Peyer's patch (tissue), 4 donors: ENCODE measurements at regions not wholly inside any gene's neighbourhood (a gene's known extent, or its start where the extent isn't known, plus 50 kb on each side); places are given as distances from the start of the nearest gene placed in this dataset.

Experiments
- DNase-seq, 3 donors: peaks; one replicate each; pipeline ENCODE4 v3.0.0-alpha.2; 2017 to 2019
- H3K27ac ChIP-seq, 4 donors: fragments of 200-600 bp; sonication (generic); one replicate each; pipeline ENCODE4 v1.5.1; 2016 to 2019
- H3K27me3 ChIP-seq, 2 donors: fragments of 200-600 bp; sonication (generic); one replicate each; pipeline ENCODE4 v1.5.1; 2019
- H3K36me3 ChIP-seq, 3 donors: fragments of 200-600 bp; sonication (generic); one replicate each; pipeline ENCODE4 v1.5.1; 2016 to 2019
- H3K4me1 ChIP-seq, 4 donors: fragments of 200-600 bp; sonication (generic); one replicate each; pipeline ENCODE4 v1.5.1; 2016 to 2019
- H3K4me3 ChIP-seq, 4 donors: fragments of 200-600 bp; sonication (generic); 1 replicate in 3 of 4; 2 replicates in 1 of 4; pipeline ENCODE4 v1.5.1; 2016 to 2019; ENCODE audit warnings: mild to moderate bottlenecking in 1 of 4
- H3K9me3 ChIP-seq, 4 donors: fragments of 200-600 bp; sonication (generic); one replicate each; pipeline ENCODE4 v1.5.1; 2016 to 2019; ENCODE audit warnings: mild to moderate bottlenecking in 1 of 4
- POLR2A ChIP-seq, 2 donors: fragments of 450-650 bp; IDR thresholded peaks; one replicate each; pipeline ENCODE4 v1.5.1; 2017; ENCODE audit warnings: antibody characterized with exemption in 2 of 2, mild to moderate bottlenecking in 2 of 2, moderate library complexity in 2 of 2
- TF ChIP-seq, protein P1 (sequence below), 6 experiments: fragments of 450-650 bp in 4 of 6; fragments of 200-600 bp in 2 of 6; sonication (generic) in 1 of 6; IDR thresholded peaks; one replicate each; pipeline ENCODE4 v1.5.1; 2017 to 2019; ENCODE audit warnings: antibody characterized with exemption in 6 of 6, mild to moderate bottlenecking in 3 of 6, moderate library complexity in 1 of 6

DNA sequence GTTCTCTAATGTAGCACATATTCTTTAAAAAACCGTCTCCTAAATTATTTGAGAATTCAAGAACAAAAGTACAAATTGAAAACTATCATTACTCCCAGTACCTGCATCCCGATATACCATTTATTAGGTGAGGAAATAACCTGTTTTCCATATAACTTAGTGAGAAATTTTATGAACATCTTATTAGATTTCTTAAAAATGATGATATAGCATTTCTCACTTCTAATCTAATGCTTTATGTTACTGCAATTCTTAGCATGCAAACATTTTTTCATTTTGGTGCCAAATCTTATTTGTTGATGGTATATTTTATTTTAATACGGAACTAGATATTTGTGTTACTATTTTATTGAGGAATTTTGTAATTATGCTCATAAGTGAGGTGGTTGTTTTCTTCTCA lies 1321.3 kb upstream of the SLC10A2 start:
- H3K4me1 ChIP-seq = no peaks in the 10 kb centered on the region
- H3K36me3 ChIP-seq = no peaks in the 10 kb centered on the region
- no peaks in the 10 kb centered on the region for H3K27me3 ChIP-seq
- no peak overlapping the region for H3K4me3 ChIP-seq
- TF ChIP-seq, protein P1, sequence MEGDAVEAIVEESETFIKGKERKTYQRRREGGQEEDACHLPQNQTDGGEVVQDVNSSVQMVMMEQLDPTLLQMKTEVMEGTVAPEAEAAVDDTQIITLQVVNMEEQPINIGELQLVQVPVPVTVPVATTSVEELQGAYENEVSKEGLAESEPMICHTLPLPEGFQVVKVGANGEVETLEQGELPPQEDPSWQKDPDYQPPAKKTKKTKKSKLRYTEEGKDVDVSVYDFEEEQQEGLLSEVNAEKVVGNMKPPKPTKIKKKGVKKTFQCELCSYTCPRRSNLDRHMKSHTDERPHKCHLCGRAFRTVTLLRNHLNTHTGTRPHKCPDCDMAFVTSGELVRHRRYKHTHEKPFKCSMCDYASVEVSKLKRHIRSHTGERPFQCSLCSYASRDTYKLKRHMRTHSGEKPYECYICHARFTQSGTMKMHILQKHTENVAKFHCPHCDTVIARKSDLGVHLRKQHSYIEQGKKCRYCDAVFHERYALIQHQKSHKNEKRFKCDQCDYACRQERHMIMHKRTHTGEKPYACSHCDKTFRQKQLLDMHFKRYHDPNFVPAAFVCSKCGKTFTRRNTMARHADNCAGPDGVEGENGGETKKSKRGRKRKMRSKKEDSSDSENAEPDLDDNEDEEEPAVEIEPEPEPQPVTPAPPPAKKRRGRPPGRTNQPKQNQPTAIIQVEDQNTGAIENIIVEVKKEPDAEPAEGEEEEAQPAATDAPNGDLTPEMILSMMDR (IDR thresholded peaks at IDR 0.05) = no peak
- TF ChIP-seq POLR2A (IDR thresholded peaks at IDR 0.05) = no peak
- H3K27ac ChIP-seq = no peak overlapping the region
- H3K9me3 ChIP-seq = no peaks in the 10 kb centered on the region
- no peak for DNase-seq

DNA sequence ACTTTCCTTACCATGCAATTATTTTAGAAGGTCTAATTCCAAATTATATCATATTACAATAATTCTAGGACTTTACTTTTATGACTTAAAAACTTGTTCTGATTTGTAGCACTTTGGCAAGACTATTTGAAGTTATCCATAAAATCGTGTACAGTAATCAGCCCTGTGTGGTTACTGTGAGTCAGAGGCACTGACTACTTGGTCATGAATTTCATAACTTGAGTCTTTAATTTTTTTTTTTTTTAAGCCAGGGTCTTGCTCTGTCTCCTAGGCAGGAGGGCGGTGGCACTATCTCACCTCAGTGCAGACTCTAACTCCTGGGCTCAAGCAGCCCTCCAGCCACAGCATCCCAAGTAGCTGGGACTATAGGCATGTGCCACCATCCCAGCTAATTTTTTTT lies 1319.2 kb upstream of the SLC10A2 start:
- TF ChIP-seq POLR2A (IDR thresholded peaks at IDR 0.05) = no peak
- TF ChIP-seq, protein P1 (IDR thresholded peaks at IDR 0.05) = no peak
- Histone ChIP-seq H3K27me3 (no peaks in the 10 kb centered on the region), H3K4me3 (no peak overlapping the region), H3K4me1 (no peaks in the 10 kb centered on the region), H3K9me3 (no peaks in the 10 kb centered on the region), H3K27ac (no peak overlapping the region), H3K36me3 (no peaks in the 10 kb centered on the region)
- no peak for DNase-seq

DNA sequence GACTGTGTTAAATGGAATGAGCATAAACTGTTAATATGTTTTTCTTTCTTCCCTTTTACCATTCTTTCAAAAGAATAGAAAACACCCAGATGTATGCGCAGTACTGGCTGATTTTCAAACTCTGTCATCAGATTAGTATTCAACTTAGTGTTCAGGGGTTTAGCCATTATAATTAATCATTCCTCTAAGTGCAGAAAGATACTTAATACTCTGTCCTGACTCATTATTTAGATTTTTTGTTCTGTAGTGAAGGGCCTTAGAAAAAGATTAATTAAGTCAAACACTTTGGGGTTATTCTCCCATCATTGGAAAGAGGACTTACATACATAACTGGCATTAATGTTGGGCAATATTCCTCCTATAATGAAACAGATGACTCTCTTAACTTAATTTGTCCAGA lies 1316.7 kb upstream of the SLC10A2 start:
- H3K27me3 ChIP-seq = no peaks in the 10 kb centered on the region
- no peaks in the 10 kb centered on the region for H3K36me3 ChIP-seq
- H3K27ac ChIP-seq = no peak overlapping the region
- no peaks in the 10 kb centered on the region for H3K9me3 ChIP-seq
- no peak for DNase-seq
- no peaks in the 10 kb centered on the region for H3K4me1 ChIP-seq
- TF ChIP-seq, protein P1 (IDR thresholded peaks at IDR 0.05) = no peak
- no peak for TF ChIP-seq POLR2A (IDR thresholded peaks at IDR 0.05)
- H3K4me3 ChIP-seq = no peak overlapping the region

DNA sequence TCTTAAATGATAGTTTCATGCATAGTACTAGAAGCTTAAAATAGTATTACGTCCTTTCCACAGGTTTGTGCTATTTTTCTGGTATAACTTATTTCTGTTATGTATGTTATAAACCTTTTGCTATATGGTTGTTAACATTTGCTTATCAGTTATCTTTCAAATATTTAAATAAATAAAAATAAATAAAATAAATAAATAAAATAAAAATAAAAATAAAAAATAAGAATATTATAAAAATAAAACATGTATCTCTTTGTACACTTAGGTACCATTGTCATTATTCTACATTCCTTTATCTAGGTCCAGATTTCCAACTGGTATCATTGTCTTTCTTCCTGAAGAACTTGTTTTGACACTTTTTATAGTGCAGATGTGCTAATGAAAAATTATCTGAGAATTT lies 1310.4 kb upstream of the SLC10A2 start:
- no peaks in the 10 kb centered on the region for H3K36me3 ChIP-seq
- no peaks in the 10 kb centered on the region for H3K9me3 ChIP-seq
- no peak for DNase-seq
- TF ChIP-seq, protein P1 (IDR thresholded peaks at IDR 0.05) = no peak
- TF ChIP-seq POLR2A (IDR thresholded peaks at IDR 0.05) = no peak
- no peaks in the 10 kb centered on the region for H3K27me3 ChIP-seq
- no peak overlapping the region for H3K27ac ChIP-seq
- no peak overlapping the region for H3K4me3 ChIP-seq
- H3K4me1 ChIP-seq = no peaks in the 10 kb centered on the region

DNA sequence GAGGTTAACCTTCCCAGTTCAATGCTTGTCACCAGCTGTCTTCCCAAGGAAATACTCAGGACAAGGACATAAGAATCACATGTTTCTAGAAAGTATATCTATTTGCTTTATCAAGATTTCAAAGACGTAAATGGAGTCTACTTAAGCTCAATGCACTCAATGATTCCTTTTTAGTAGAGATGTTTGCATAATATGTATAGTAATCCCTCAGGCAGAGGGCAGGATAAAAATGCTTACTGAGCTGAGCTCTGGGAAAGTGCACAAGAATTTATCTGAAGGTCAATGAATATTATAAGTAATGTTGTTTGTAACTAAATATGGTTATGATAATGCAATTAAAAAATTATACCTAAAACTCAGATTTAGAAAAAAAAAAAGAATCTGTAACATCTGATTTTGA lies 1309.4 kb upstream of the SLC10A2 start:
- TF ChIP-seq POLR2A (IDR thresholded peaks at IDR 0.05) = no peak
- TF ChIP-seq, protein P1 (IDR thresholded peaks at IDR 0.05) = no peak
- Histone ChIP-seq H3K27me3 (no peaks in the 10 kb centered on the region), H3K27ac (no peak overlapping the region), H3K36me3 (no peaks in the 10 kb centered on the region), H3K4me1 (no peaks in the 10 kb centered on the region), H3K4me3 (no peak overlapping the region), H3K9me3 (no peaks in the 10 kb centered on the region)
- DNase-seq = no peak

DNA sequence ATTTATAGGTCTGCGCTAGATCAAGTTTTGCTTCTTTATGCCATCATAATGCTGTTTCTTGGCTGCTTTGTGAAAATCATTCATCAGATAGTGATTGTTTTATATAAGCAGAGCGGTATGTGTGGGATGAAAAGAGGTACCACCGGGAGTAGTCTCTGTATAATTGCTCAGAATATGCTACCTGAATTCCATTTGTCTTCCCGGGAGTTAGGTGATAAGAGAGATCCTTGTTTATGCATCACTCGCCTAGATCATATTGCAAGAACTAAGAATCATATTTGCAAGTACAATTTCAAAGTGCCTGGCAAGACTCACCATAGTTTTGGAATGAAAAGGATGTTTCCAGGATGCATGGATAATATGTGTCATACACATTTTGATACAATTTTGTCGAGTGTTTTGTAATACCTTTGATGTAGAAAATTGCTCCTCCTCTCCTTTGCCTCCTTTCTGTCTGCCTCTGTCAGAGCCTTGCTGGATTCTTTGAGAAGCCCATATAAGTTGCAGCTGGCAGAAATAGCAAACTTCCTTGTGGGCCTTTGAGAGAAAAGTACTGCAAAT lies 1306.0 kb upstream of the SLC10A2 start:
- TF ChIP-seq POLR2A (IDR thresholded peaks at IDR 0.05) = no peak
- TF ChIP-seq, protein P1 (IDR thresholded peaks at IDR 0.05) = no peak
- no peak for DNase-seq
- Histone ChIP-seq H3K27me3 (no peaks in the 10 kb centered on the region), H3K27ac (no peak overlapping the region), H3K36me3 (no peaks in the 10 kb centered on the region), H3K4me3 (no peak overlapping the region), H3K4me1 (no peaks in the 10 kb centered on the region), H3K9me3 (no peaks in the 10 kb centered on the region)
